COLO829 (cell line): ENCODE measurements at regions not wholly inside any gene's neighbourhood (a gene's known extent, or its start where the extent isn't known, plus 50 kb on each side); places are given as distances from the start of the nearest gene placed in this dataset.

Experiments used
- DNase-seq: peaks from one replicate; pipeline ENCODE4 v3.0.0; 2012; ENCODE audit warnings: low spot score

- no peak for DNase-seq
These were observed 92.7 kb upstream of the AKR1E2 start for GRCh38 chr10:4733150-4733842.

- DNase-seq, result no peak
These were observed 95.0 kb upstream of the AKR1E2 start for GRCh38 chr10:4730998-4731397.

GRCh38 chr10:4725917-4726606, 99.9 kb upstream of the AKR1E2 start:
- DNase-seq, result peak; percentile 50

GRCh38 chr10:4723860-4724259, 102.1 kb upstream of the AKR1E2 start:
- no peak for DNase-seq

- no peak for DNase-seq
These were observed 103.8 kb upstream of the AKR1E2 start for GRCh38 chr10:4721999-4722753.

GRCh38 chr10:4720463-4720862, 105.5 kb upstream of the AKR1E2 start:
- DNase-seq, result no peak

- DNase-seq, result no peak
These were observed 106.3 kb upstream of the AKR1E2 start for GRCh38 chr10:4719671-4720070.

- no peak for DNase-seq
These were observed 107.0 kb upstream of the AKR1E2 start for GRCh38 chr10:4719036-4719435.

- DNase-seq, result no peak
These were observed 107.5 kb upstream of the AKR1E2 start for GRCh38 chr10:4718544-4718943.

GRCh38 chr10:4717670-4718069, 108.3 kb upstream of the AKR1E2 start:
- DNase-seq, result no peak

- DNase-seq, result no peak
These were observed 115.1 kb upstream of the AKR1E2 start for GRCh38 chr10:4710858-4711257.

GRCh38 chr10:4708123-4708759, 117.8 kb upstream of the AKR1E2 start:
- no peak for DNase-seq

GRCh38 chr10:4707221-4707620, 118.8 kb upstream of the AKR1E2 start:
- no peak for DNase-seq

GRCh38 chr10:4704034-4704545, 121.9 kb upstream of the AKR1E2 start:
- peak; percentile 40 for DNase-seq

- DNase-seq, result no peak
These were observed 125.0 kb upstream of the AKR1E2 start for GRCh38 chr10:4701016-4701415.

GRCh38 chr10:4699950-4700730, 125.9 kb upstream of the AKR1E2 start:
- no peak for DNase-seq

GRCh38 chr10:4698075-4698474, 127.9 kb upstream of the AKR1E2 start:
- no peak for DNase-seq

- no peak for DNase-seq
These were observed 129.8 kb upstream of the AKR1E2 start for GRCh38 chr10:4696186-4696585.

- DNase-seq, result no peak
These were observed 132.0 kb upstream of the AKR1E2 start for GRCh38 chr10:4693967-4694366.

GRCh38 chr10:4692206-4692605, 133.8 kb upstream of the AKR1E2 start:
- DNase-seq, result no peak

- no peak for DNase-seq
These were observed 134.2 kb upstream of the AKR1E2 start for GRCh38 chr10:4691776-4692175.

- DNase-seq, result no peak
These were observed 134.7 kb upstream of the AKR1E2 start for GRCh38 chr10:4691301-4691700.
